ENCODE measurements at regions not wholly inside any gene's neighbourhood (a gene's known extent, or its start where the extent isn't known, plus 50 kb on each side); places are given as distances from the start of the nearest gene placed in this dataset.

- TF ChIP-seq ZHX2 (IDR thresholded peaks at IDR 0.05; ENCODE audit: low read depth) (no peak), ZHX2 (CRISPR knock-in tag; IDR thresholded peaks at IDR 0.05; ENCODE audit: borderline replicate concordance) (no peak), ZNF362 (CRISPR knock-in tag; IDR thresholded peaks at IDR 0.05; ENCODE audit: borderline replicate concordance) (no peak), XBP1 (CRISPR knock-in tag; IDR thresholded peaks at IDR 0.05) (no peak), ZNF576 (CRISPR knock-in tag; IDR thresholded peaks at IDR 0.05) (no peak)
Measured at GRCh38 chr12:116354950-116355783, 77.7 kb upstream of the MED13L start (continued).
